ENCODE measurements at regions not wholly inside any gene's neighbourhood (a gene's known extent, or its start where the extent isn't known, plus 50 kb on each side); places are given as distances from the start of the nearest gene placed in this dataset.

- H3K4ac ChIP-seq (replicated peaks; ENCODE audit: insufficient read length, low read depth, low read length) = no peak overlapping the region
- H2BK5ac ChIP-seq (ENCODE audit: low read depth, low read length) = no peak overlapping the region
- no peak for DNase-seq (ENCODE audit: low read depth in 1 of 2, low spot score in 2 of 2)
- H2BK20ac ChIP-seq (ENCODE audit: low read length) = no peak overlapping the region
- no peak overlapping the region for H2BK15ac ChIP-seq (ENCODE audit: low read length)
- no peak overlapping the region for H4K5ac ChIP-seq (ENCODE audit: insufficient read length, low read depth, low read length)
- FAIRE-seq = no peak
- H3K18ac ChIP-seq (ENCODE audit: extremely low read depth, low read length) = no peak overlapping the region
- WGBS, 2 experiments (ENCODE audit: extremely low coverage in 1 of 2, insufficient coverage in 1 of 2, insufficient read length in 1 of 2, insufficient replicate concordance in 2 of 2, low coverage in 1 of 2, low lambda C conversion rate in 2 of 2, missing lambda C conversion rate in 1 of 2) = 90% methylated on average over 3 of the region's 3 CpGs; no CpG with 5 or more reads in 1 of the 2 experiments
- H3K9me3 ChIP-seq (ENCODE audit: insufficient read depth in 2 of 2, low read depth in 1 of 2, low read length in 1 of 2) = no peaks in the 10 kb centered on the region
- H2BK12ac ChIP-seq (ENCODE audit: low read depth, low read length) = no peak overlapping the region
- H3K14ac ChIP-seq (ENCODE audit: insufficient read length) = no peak overlapping the region
- POLR2A ChIA-PET (ENCODE audit: partially characterized antibody) = no interaction called here
- no peak overlapping the region for H3K9ac ChIP-seq (replicated peaks in 1 of 4; ENCODE audit: extremely low read depth in 1 of 4, low read depth in 3 of 4, low read length in 3 of 4)
- no peaks in the 10 kb centered on the region for H3K79me1 ChIP-seq (ENCODE audit: low read depth, low read length)
- CTCF ChIA-PET (ENCODE audit: partially characterized antibody) = interaction anchor here (1.3 kb wide), 1 partner anchor 37 kb away, joined by 3 read pairs; no protein-coding TSS in a partner anchor
- TF ChIP-seq POLR2A (IDR thresholded peaks at IDR 0.05; ENCODE audit: control extremely low read depth in 1 of 2, low read depth in 2 of 2, low read length in 2 of 2) = no peak
- no peak overlapping the region for H3K27ac ChIP-seq (ENCODE audit: low read depth, low read length)
- H2BK120ac ChIP-seq (replicated peaks; ENCODE audit: low read depth, low read length) = no peak overlapping the region
- H3K79me2 ChIP-seq (ENCODE audit: control insufficient read depth in 1 of 2, insufficient read depth in 2 of 2, low read length in 2 of 2) = no peaks in the 10 kb centered on the region
- no peaks in the 10 kb centered on the region for H3K23me2 ChIP-seq (ENCODE audit: low read depth, low read length)
- no peaks in the 10 kb centered on the region for H3K27me3 ChIP-seq (replicated peaks in 1 of 4; ENCODE audit: control insufficient read depth in 3 of 4, extremely low read depth in 1 of 4, insufficient read depth in 3 of 4, low read length in 3 of 4)
- H2AK5ac ChIP-seq (ENCODE audit: low read depth, low read length) = no peak overlapping the region
- H4K20me1 ChIP-seq (replicated peaks in 1 of 2; ENCODE audit: control insufficient read depth in 1 of 2, insufficient read depth in 2 of 2, low read length in 2 of 2) = no peaks in the 10 kb centered on the region
- no peaks in the 10 kb centered on the region for H3K4me1 ChIP-seq (replicated peaks in 1 of 4; ENCODE audit: control insufficient read depth in 3 of 4, insufficient read depth in 4 of 4, low read length in 3 of 4)
- no peak overlapping the region for H3K23ac ChIP-seq (ENCODE audit: insufficient read length)
- no peak overlapping the region for H3K56ac ChIP-seq (replicated peaks; ENCODE audit: insufficient read length, low read depth, low read length)
- no peak overlapping the region for H4K91ac ChIP-seq (replicated peaks; ENCODE audit: insufficient read length, low read length)
- H3K36me3 ChIP-seq (ENCODE audit: control insufficient read depth in 2 of 4, insufficient read depth in 4 of 4, low read length in 3 of 4) = no peaks in the 10 kb centered on the region
- H3K4me2 ChIP-seq (ENCODE audit: insufficient read depth in 1 of 2, low read depth in 2 of 2, low read length in 2 of 2) = no peak overlapping the region
- no peak overlapping the region for H4K8ac ChIP-seq (ENCODE audit: extremely low read depth, insufficient read depth, low read length)
- no peak overlapping the region for H2AFZ ChIP-seq (ENCODE audit: low read length)
- no peak overlapping the region for H3K4me3 ChIP-seq (ENCODE audit: extremely low read depth in 1 of 4, insufficient read depth in 2 of 4, low read depth in 3 of 4, low read length in 4 of 4)
Observed at GRCh38 chr17:56085576-56086267, 67.6 kb upstream of the ANKFN1 start.
